ENCODE measurements at regions not wholly inside any gene's neighbourhood (a gene's known extent, or its start where the extent isn't known, plus 50 kb on each side); places are given as distances from the start of the nearest gene placed in this dataset.

DNA sequence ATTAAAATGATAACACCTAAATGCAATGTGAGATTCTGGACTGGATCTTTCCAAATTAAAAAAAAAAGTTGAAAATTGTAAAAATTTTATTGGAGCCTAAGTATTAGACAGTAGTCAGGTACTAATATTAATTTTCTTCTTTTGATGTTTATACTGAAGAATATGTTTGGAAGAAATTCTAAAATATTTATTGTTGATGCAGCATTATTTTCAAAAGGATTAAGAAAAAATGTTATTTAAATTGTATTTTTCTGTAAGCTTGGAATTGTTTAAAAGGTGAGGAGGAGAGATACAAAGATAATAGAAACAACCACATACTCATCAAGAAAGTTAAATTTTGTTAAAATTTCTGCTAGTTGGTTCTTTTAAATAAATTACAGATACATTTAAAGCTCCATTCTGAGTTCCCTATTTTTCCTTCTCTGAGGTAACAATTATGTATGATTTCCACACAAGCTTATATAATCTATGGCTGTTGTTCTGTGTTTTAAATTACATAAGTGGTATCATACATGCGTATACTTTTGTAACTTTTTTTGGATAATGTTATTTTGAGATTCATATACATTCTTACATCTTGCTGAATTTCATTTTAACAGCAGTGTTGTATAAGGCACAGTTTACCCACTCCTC, 180.3 kb upstream of the RGS18 start:
- Histone ChIP-seq H4K20me1 (ENCODE audit: insufficient read depth, poor library complexity, severe bottlenecking) (no peaks in the 10 kb centered on the region), H3K4me1 (ENCODE audit: insufficient read depth) (no peaks in the 10 kb centered on the region), H3K36me3 (replicated peaks; ENCODE audit: insufficient read depth, low read depth) (no peaks in the 10 kb centered on the region), H3K4me2 (no peak overlapping the region), H2AFZ (no peak overlapping the region), H3K4me3 (no peak overlapping the region), H3K79me2 (no peaks in the 10 kb centered on the region), H3K9me2 (replicated peaks; ENCODE audit: insufficient read depth) (no peaks in the 10 kb centered on the region), H3K9me3 (ENCODE audit: low read depth) (no peaks in the 10 kb centered on the region), H3K27ac (no peak overlapping the region), H3K27me3 (no peaks in the 10 kb centered on the region)
- 100% methylated on average over 1 of the region's 1 CpG for WGBS (ENCODE audit: low lambda C conversion rate, missing lambda C conversion rate)
- TF ChIP-seq EZH2 (IDR thresholded peaks at IDR 0.05; ENCODE audit: borderline replicate concordance) (no peak), EZH2phosphoT487 (IDR thresholded peaks at IDR 0.05; ENCODE audit: low read depth, severe bottlenecking, unreplicated experiment) (no peak)
- TF ChIP-seq, protein P1, sequence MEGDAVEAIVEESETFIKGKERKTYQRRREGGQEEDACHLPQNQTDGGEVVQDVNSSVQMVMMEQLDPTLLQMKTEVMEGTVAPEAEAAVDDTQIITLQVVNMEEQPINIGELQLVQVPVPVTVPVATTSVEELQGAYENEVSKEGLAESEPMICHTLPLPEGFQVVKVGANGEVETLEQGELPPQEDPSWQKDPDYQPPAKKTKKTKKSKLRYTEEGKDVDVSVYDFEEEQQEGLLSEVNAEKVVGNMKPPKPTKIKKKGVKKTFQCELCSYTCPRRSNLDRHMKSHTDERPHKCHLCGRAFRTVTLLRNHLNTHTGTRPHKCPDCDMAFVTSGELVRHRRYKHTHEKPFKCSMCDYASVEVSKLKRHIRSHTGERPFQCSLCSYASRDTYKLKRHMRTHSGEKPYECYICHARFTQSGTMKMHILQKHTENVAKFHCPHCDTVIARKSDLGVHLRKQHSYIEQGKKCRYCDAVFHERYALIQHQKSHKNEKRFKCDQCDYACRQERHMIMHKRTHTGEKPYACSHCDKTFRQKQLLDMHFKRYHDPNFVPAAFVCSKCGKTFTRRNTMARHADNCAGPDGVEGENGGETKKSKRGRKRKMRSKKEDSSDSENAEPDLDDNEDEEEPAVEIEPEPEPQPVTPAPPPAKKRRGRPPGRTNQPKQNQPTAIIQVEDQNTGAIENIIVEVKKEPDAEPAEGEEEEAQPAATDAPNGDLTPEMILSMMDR (IDR thresholded peaks at IDR 0.05; ENCODE audit: poor library complexity), result no peak
- no peak for DNase-seq (ENCODE audit: low spot score)

DNA sequence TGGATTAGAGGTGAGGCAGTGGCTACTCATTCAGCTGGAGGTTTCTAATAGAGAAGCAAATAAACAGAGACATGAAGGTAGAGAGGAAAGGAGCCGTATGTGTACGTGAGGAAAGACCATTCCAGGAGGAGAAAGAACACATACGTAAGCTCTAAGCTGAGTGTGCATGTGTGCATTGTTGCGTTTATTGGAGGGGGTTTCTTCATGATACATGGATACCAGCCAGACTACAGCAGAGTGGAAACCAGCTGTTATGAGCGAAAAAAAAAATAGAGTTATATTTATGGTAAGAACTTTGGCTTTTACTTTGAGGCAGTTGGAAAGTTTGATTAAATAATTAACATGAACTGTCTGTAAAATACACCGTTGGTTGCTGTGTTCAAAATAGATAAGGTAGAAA, 173.4 kb upstream of the RGS18 start:
- no peak for DNase-seq (ENCODE audit: low spot score)
- H3K9me2 ChIP-seq (replicated peaks; ENCODE audit: insufficient read depth), result no peaks in the 10 kb centered on the region
- no peaks in the 10 kb centered on the region for H3K79me2 ChIP-seq
- TF ChIP-seq EZH2 (IDR thresholded peaks at IDR 0.05; ENCODE audit: borderline replicate concordance) (no peak), EZH2phosphoT487 (IDR thresholded peaks at IDR 0.05; ENCODE audit: low read depth, severe bottlenecking, unreplicated experiment) (no peak)
- TF ChIP-seq, protein P1 (IDR thresholded peaks at IDR 0.05; ENCODE audit: poor library complexity), result no peak
- no peaks in the 10 kb centered on the region for H3K27me3 ChIP-seq
- no peak overlapping the region for H3K4me3 ChIP-seq
- no peak overlapping the region for H2AFZ ChIP-seq
- no peaks in the 10 kb centered on the region for H3K36me3 ChIP-seq (replicated peaks; ENCODE audit: insufficient read depth, low read depth)
- H4K20me1 ChIP-seq (ENCODE audit: insufficient read depth, poor library complexity, severe bottlenecking), result no peaks in the 10 kb centered on the region
- no peak overlapping the region for H3K27ac ChIP-seq
- no peaks in the 10 kb centered on the region for H3K9me3 ChIP-seq (ENCODE audit: low read depth)
- 69% methylated on average over 6 of the region's 6 CpGs for WGBS (ENCODE audit: low lambda C conversion rate, missing lambda C conversion rate)
- H3K4me1 ChIP-seq (ENCODE audit: insufficient read depth), result no peaks in the 10 kb centered on the region
- no peak overlapping the region for H3K4me2 ChIP-seq

DNA sequence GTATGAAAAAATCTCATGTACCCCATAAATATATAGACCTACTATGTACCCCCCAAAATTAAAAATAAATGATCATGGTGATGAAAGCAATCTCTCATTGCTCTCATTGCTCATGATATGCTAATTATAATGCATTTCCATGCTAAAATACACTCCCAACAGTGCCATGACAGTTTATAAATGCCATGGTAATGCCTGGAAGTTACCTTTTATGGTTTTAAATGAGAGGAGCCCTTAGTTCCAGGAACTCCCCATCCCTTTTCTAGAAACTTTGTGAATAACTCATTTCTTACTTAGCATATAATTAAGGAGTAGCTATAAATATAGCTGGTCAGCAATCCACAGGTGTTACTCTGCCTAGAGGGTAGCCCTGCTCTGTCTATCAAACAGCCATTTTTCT, 166.1 kb upstream of the RGS18 start:
- Histone ChIP-seq H3K9me3 (ENCODE audit: low read depth) (no peaks in the 10 kb centered on the region), H3K4me1 (ENCODE audit: insufficient read depth) (no peaks in the 10 kb centered on the region), H3K27me3 (no peaks in the 10 kb centered on the region), H3K9me2 (replicated peaks; ENCODE audit: insufficient read depth) (no peaks in the 10 kb centered on the region), H3K4me3 (no peak overlapping the region), H2AFZ (no peak overlapping the region), H3K79me2 (no peaks in the 10 kb centered on the region), H3K27ac (no peak overlapping the region), H3K36me3 (replicated peaks; ENCODE audit: insufficient read depth, low read depth) (no peaks in the 10 kb centered on the region), H4K20me1 (ENCODE audit: insufficient read depth, poor library complexity, severe bottlenecking) (no peaks in the 10 kb centered on the region), H3K4me2 (no peak overlapping the region)
- TF ChIP-seq EZH2phosphoT487 (IDR thresholded peaks at IDR 0.05; ENCODE audit: low read depth, severe bottlenecking, unreplicated experiment), result no peak
- TF ChIP-seq EZH2 (IDR thresholded peaks at IDR 0.05; ENCODE audit: borderline replicate concordance), result no peak
- TF ChIP-seq, protein P1 (IDR thresholded peaks at IDR 0.05; ENCODE audit: poor library complexity), result no peak
- no peak for DNase-seq (ENCODE audit: low spot score)

DNA sequence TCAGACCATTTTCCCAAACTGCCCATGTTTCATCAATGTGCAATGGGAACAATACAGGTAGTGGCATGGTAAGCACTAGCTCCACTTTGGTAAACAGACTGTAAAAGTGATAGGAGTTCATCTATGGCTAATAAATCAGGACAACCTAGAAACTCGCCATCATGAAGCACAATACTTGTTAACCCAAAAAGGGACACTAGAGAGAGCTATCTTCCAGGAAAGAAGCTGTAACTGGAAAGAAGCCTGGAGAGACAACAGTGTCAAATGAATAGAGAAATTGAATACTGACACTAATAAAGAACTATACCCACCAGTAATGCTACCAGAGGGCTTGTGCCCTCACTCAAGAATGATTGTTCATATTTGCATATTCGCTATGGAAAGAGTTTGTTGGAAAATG, 164.7 kb upstream of the RGS18 start:
- no peak for DNase-seq (ENCODE audit: low spot score)
- TF ChIP-seq EZH2phosphoT487 (IDR thresholded peaks at IDR 0.05; ENCODE audit: low read depth, severe bottlenecking, unreplicated experiment), result no peak
- TF ChIP-seq, protein P1 (IDR thresholded peaks at IDR 0.05; ENCODE audit: poor library complexity), result peak; percentile 18
- Histone ChIP-seq H3K4me3 (no peak overlapping the region), H3K27ac (no peak overlapping the region), H2AFZ (no peak overlapping the region), H3K36me3 (replicated peaks; ENCODE audit: insufficient read depth, low read depth) (no peaks in the 10 kb centered on the region), H3K4me2 (no peak overlapping the region), H4K20me1 (ENCODE audit: insufficient read depth, poor library complexity, severe bottlenecking) (no peaks in the 10 kb centered on the region), H3K4me1 (ENCODE audit: insufficient read depth) (no peaks in the 10 kb centered on the region), H3K27me3 (no peaks in the 10 kb centered on the region), H3K9me3 (ENCODE audit: low read depth) (no peaks in the 10 kb centered on the region), H3K79me2 (no peaks in the 10 kb centered on the region), H3K9me2 (replicated peaks; ENCODE audit: insufficient read depth) (no peaks in the 10 kb centered on the region)
- 38% methylated on average over 2 of the region's 2 CpGs for WGBS (ENCODE audit: low lambda C conversion rate, missing lambda C conversion rate)
